ENCODE measurements at regions not wholly inside any gene's neighbourhood (a gene's known extent, or its start where the extent isn't known, plus 50 kb on each side); places are given as distances from the start of the nearest gene placed in this dataset.

DNA sequence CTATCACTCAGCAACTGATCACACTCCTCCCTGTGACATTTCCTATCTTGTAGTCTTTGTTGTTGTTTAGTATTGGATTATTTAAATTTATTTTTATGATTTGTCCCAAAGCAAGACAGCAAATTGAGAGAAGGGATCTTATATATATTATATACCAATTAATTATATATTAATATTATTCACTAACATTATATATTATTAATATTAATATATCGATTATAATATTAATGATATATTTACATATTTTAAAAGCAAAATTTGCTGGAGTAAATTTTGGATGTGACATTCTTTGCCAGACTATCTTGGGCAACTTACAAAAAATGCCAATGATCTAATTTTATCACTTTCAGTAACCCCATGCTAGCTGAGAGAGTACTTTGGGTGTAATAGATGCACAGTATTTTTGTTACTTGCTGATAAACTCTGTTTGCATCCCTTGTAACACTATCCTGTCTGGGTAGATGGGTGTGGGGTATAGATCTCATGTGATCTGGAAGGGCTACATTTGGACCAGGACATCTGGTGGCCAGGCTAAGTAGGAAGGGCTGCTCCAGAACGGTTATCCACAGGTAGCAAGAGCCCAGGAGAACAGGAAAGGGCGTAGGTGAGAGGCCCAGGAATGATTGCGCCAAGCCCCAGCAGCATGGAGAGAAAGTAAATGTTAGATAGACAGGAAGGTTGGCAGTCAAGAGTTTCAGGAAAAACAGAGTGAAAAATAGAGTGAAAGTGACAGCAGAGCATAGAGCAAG lies 608.6 kb upstream of the KIRREL3 start:
- intact Hi-C loops (cut with micrococcal nuclease) = no loop called here
- H2BK5ac ChIP-seq (ENCODE audit: low read depth, low read length, poor library complexity, severe bottlenecking) = no peak overlapping the region
- no peaks in the 10 kb centered on the region for H3K36me3 ChIP-seq (ENCODE audit: control insufficient read depth, insufficient read depth, low read length)
- H3K4me2 ChIP-seq (ENCODE audit: low read depth, low read length) = no peak overlapping the region
- POLR2A ChIA-PET (ENCODE audit: unreplicated experiment) = no interaction called here
- H4K8ac ChIP-seq (ENCODE audit: low read depth in 2 of 2, low read length in 2 of 2) = no peak overlapping the region
- H2BK120ac ChIP-seq (ENCODE audit: low read depth, low read length) = no peak overlapping the region
- no TSS peak for BruUV-seq (replicated peaks)
- 82% methylated on average over 3 of the region's 4 CpGs; no CpG with 5 or more reads in 1 of the 2 experiments for WGBS, 2 experiments (ENCODE audit: extremely low coverage in 2 of 2, insufficient read length in 1 of 2)
- no peak overlapping the region for H2AK5ac ChIP-seq (ENCODE audit: low read depth, low read length)
- no peaks in the 10 kb centered on the region; the same call in 1 of the 2 replicates for H3K27me3 ChIP-seq (ENCODE audit: control insufficient read depth, insufficient read depth, low read length)
- TF ChIP-seq POLR2A (IDR thresholded peaks at IDR 0.05; ENCODE audit: low read depth, low read length) = no peak
- TF ChIP-seq BHLHE40 (IDR thresholded peaks at IDR 0.05; ENCODE audit: low read depth, low read length) = no peak
- TF ChIP-seq RCOR1 (IDR thresholded peaks at IDR 0.05; ENCODE audit: insufficient replicate concordance, low read length) = no peak
- TF ChIP-seq CEBPB (IDR thresholded peaks at IDR 0.05; ENCODE audit: low read depth, low read length) = no peak
- TF ChIP-seq RFX5 (IDR thresholded peaks at IDR 0.05; ENCODE audit: low read depth, low read length) = no peak
- no peak for TF ChIP-seq CHD1 (IDR thresholded peaks at IDR 0.05; ENCODE audit: low read depth, low read length)
- TF ChIP-seq, protein P1, sequence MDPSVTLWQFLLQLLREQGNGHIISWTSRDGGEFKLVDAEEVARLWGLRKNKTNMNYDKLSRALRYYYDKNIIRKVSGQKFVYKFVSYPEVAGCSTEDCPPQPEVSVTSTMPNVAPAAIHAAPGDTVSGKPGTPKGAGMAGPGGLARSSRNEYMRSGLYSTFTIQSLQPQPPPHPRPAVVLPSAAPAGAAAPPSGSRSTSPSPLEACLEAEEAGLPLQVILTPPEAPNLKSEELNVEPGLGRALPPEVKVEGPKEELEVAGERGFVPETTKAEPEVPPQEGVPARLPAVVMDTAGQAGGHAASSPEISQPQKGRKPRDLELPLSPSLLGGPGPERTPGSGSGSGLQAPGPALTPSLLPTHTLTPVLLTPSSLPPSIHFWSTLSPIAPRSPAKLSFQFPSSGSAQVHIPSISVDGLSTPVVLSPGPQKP (IDR thresholded peaks at IDR 0.05; ENCODE audit: borderline replicate concordance, low read depth, low read length) = no peak
- TF ChIP-seq MAFK (IDR thresholded peaks at IDR 0.05; ENCODE audit: low read depth, low read length) = no peak
- no peak for TF ChIP-seq SMC3 (IDR thresholded peaks at IDR 0.05; ENCODE audit: low read depth, low read length)
- no peak for TF ChIP-seq FOS (IDR thresholded peaks at IDR 0.05; ENCODE audit: low read depth, low read length)
- TF ChIP-seq CTCF (conservative IDR thresholded peaks at IDR 0.05; ENCODE audit: low read depth, low read length) = no peak
- no peak for TF ChIP-seq MAZ (IDR thresholded peaks at IDR 0.05; ENCODE audit: borderline replicate concordance, low read depth, low read length)
- TF ChIP-seq NFE2L2 (IDR thresholded peaks at IDR 0.05; ENCODE audit: low read depth, low read length) = no peak
- TF ChIP-seq MXI1 (IDR thresholded peaks at IDR 0.05; ENCODE audit: borderline replicate concordance, low read depth, low read length) = no peak
- TF ChIP-seq USF2 (IDR thresholded peaks at IDR 0.05; ENCODE audit: low read depth, low read length) = no peak
- no peak for TF ChIP-seq RAD21 (IDR thresholded peaks at IDR 0.05; ENCODE audit: low read length)
- H3K56ac ChIP-seq (ENCODE audit: extremely low read depth, insufficient read depth, low read length) = no peak overlapping the region
- no peak overlapping the region for H3K4me3 ChIP-seq (ENCODE audit: insufficient read depth, low read depth, low read length)
- no peaks in the 10 kb centered on the region for H3K79me1 ChIP-seq (ENCODE audit: low read depth in 1 of 2, low read length in 2 of 2)
- H4K20me1 ChIP-seq (ENCODE audit: insufficient read depth, low read length) = no peaks in the 10 kb centered on the region
- in situ Hi-C loops (cut with MboI; ENCODE audit: low sequenced_read_pairs) = no loop called here
- no peak overlapping the region for H2AFZ ChIP-seq (replicated peaks; ENCODE audit: low read length, poor library complexity)
- H3K4ac ChIP-seq (ENCODE audit: low read depth, low read length) = no peak overlapping the region
- dilution Hi-C loops (cut with HindIII; ENCODE audit: low sequenced_read_pairs, unreplicated experiment) = no loop called here
- H3K14ac ChIP-seq (replicated peaks; ENCODE audit: low read depth, low read length) = no peak overlapping the region
- H2BK20ac ChIP-seq (ENCODE audit: low read depth, low read length) = no peak overlapping the region
- no peak overlapping the region for H2AK9ac ChIP-seq (replicated peaks; ENCODE audit: low read depth, low read length, poor library complexity)
- H3K27ac ChIP-seq (ENCODE audit: insufficient read depth, low read length) = no peak overlapping the region
- no peak overlapping the region for H2BK15ac ChIP-seq (ENCODE audit: low read depth, low read length)
- H4K5ac ChIP-seq (ENCODE audit: low read depth, low read length) = no peak overlapping the region
- ATAC-seq (ENCODE audit: low read depth) = no peak
- CTCF ChIA-PET = no interaction called here
- DNase-seq = no peak
- no peak overlapping the region for H3K18ac ChIP-seq (ENCODE audit: low read depth, low read length)
- no peak overlapping the region for H4K91ac ChIP-seq (ENCODE audit: insufficient read depth, low read depth, low read length)
- H3K4me1 ChIP-seq (ENCODE audit: control insufficient read depth, insufficient read depth, low read length) = no peaks in the 10 kb centered on the region
- no peak overlapping the region for H3K23ac ChIP-seq (ENCODE audit: low read depth, low read length)
- H3K9me3 ChIP-seq (ENCODE audit: control insufficient read depth, insufficient read depth, low read length) = no peaks in the 10 kb centered on the region
- no peak overlapping the region for H3K9ac ChIP-seq (ENCODE audit: low read depth, low read length)
- H3K9me1 ChIP-seq (ENCODE audit: insufficient read depth, low read length) = no peaks in the 10 kb centered on the region
